ENCODE measurements at regions not wholly inside any gene's neighbourhood (a gene's known extent, or its start where the extent isn't known, plus 50 kb on each side); places are given as distances from the start of the nearest gene placed in this dataset.

GRCh38 chr2:161063946-161064306, 96.3 kb upstream of the TANK start:
- no peak for TF ChIP-seq SUZ12 (IDR thresholded peaks at IDR 0.05; ENCODE audit: extremely low read depth, insufficient read depth, insufficient read length)
- TF ChIP-seq ZNF274 (IDR thresholded peaks at IDR 0.05; ENCODE audit: low read depth, low read length), result no peak
- TF ChIP-seq YY1 (IDR thresholded peaks at IDR 0.05; ENCODE audit: insufficient read depth, insufficient read length), result no peak
